ENCODE measurements at regions not wholly inside any gene's neighbourhood (a gene's known extent, or its start where the extent isn't known, plus 50 kb on each side); places are given as distances from the start of the nearest gene placed in this dataset.

DNA sequence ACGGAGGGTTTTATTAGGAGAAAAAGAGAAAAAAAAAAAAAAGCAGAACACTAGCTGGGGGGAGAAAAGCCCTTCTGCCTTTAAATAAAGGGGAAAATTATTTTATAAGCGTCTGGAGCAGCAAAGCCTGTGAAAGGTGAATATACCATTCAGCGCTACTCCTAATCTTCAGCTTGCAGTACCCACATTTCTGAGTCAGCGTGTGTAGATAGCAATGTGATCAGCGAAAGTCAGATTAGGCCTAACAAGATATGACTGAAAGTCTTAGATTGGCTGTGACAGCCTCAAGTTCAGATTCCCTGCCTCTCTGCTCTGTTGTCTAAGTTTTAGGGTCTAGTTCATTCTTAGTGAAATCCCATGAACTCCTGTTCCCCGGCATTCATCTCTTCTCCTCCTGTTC is 279.5 kb downstream of the TMEM114 start:
- no peaks in the 10 kb centered on the region for H3K36me3 Mint-ChIP-seq
- no peak for DNase-seq
- H3K4me3 Mint-ChIP-seq: no peak overlapping the region
- H3K4me1 Mint-ChIP-seq: no peaks in the 10 kb centered on the region
- POLR2A ChIA-PET: no interaction called here
- no peak overlapping the region for H3K27ac Mint-ChIP-seq
- H3K9me3 Mint-ChIP-seq: peaks cover 11% of the 10 kb centered on the region
- no peak for ATAC-seq (ENCODE audit: low read depth)
- no peaks in the 10 kb centered on the region for H3K27me3 Mint-ChIP-seq

DNA sequence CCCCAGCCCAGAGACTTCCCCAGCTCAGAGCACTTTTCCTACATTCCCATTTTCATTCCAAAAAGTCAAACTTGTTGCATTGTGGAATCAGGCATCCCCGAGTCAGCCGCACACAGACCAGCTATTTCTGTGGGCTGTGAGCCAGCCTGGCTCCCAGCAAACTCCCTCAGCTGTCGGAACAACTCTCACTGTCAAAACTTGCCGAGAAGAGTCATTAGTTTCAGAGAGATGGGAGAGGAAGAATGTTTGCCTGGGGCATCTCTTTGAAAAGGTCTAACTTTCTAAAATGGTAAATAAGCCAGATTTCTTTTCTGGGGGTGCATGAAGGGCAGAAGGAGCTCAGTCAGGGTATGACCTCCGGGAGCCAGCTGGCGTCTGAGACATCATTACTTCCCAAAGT is 280.0 kb downstream of the TMEM114 start:
- Mint-ChIP-seq H3K4me3 (no peak overlapping the region), H3K9me3 (peaks cover 11% of the 10 kb centered on the region), H3K27me3 (no peaks in the 10 kb centered on the region), H3K4me1 (no peaks in the 10 kb centered on the region), H3K36me3 (no peaks in the 10 kb centered on the region), H3K27ac (no peak overlapping the region)
- ATAC-seq (ENCODE audit: low read depth): no peak
- POLR2A ChIA-PET: no interaction called here
- DNase-seq: no peak

DNA sequence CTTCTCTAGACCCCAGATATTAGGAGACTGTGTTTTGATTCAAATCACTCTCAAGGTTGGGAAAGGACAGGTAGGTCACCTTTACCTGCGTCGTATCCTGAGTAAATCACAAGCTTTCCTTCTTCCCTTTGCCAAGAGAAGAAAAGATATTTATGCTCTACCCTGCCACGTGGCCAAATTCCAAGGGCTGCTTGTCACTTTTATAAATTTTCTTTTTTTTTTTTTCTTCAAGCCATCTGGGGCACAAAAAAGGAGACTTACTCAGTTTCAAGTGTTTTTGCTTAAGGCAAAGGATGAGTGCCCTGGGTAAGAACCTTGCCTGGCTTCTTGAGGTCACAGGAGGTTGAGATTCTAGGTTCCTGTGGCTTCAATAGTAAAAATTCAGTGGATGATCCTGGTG is 285.1 kb downstream of the TMEM114 start:
- Mint-ChIP-seq H3K9me3 (peaks cover 9% of the 10 kb centered on the region), H3K4me1 (no peaks in the 10 kb centered on the region)

DNA sequence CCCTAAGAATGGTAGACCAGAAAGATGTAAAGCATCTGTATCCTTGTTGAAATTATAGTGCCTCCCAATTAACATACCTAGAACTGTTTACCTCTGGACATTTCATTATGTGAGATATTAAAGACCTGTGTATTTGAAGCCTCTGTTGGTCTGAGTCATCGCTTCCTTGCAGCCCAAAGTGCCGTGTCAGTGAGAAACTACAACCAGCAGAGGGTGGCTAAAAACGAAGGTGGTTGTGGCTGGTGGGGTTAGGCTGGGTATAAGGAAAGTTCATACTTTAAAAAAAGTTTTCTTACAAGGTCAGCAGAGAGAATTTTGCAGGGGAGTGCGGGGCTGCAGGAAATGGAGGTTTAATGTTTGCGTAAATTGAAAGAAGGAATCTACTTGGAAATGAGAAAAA is 290.7 kb downstream of the TMEM114 start:
- no peaks in the 10 kb centered on the region for H3K27me3 Mint-ChIP-seq
- no peak for ATAC-seq (ENCODE audit: low read depth)
- POLR2A ChIA-PET: no interaction called here

More for the DNA sequence above, 285.1 kb downstream of the TMEM114 start:
- POLR2A ChIA-PET: no interaction called here
- no peak for ATAC-seq (ENCODE audit: low read depth)
- no peak overlapping the region for H3K27ac Mint-ChIP-seq
- H3K27me3 Mint-ChIP-seq: no peaks in the 10 kb centered on the region
- no peaks in the 10 kb centered on the region for H3K36me3 Mint-ChIP-seq
- H3K4me3 Mint-ChIP-seq: no peak overlapping the region
- no peak for DNase-seq

DNA sequence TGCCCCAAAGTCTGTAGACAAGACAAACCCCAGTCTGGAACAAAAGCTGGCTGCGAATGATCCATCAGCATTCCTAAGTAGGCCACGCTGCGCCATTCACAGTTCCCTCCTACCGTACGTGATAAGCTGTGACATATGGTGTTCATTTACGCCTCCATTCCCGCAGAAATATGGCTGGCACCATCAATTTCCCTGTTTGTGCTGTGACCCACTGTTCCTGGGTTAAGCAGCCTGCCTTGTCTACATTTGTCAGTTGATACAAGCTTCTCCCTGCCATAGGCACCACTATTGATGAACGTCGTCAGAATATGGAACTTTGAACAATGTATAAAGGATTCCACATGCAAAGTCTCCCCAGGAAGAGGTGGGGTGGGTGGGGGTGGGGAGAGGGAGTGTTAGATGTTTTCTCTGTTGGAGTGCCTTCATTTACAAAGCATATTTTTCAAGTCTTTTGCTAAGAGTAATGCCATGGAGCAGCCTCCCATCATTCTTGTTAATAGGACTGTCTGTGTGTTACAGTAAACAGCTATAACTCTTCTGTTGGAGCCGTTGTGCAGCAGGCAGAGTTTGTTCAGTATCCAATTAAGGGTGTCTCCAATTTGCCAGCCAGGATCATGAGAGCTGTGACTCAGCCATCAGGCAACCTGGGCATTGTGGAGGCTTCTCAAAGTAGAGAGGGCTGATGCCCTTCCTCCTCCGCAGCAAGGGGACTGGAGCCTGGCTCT is 294.6 kb downstream of the TMEM114 start:
- Mint-ChIP-seq H3K36me3 (no peaks in the 10 kb centered on the region), H3K27ac (no peak overlapping the region), H3K9me3 (peaks cover 12% of the 10 kb centered on the region), H3K4me1 (no peaks in the 10 kb centered on the region), H3K27me3 (no peaks in the 10 kb centered on the region), H3K4me3 (no peak overlapping the region)
- DNase-seq (no peak), ATAC-seq (ENCODE audit: low read depth) (no peak)
- POLR2A ChIA-PET: no interaction called here

More for the DNA sequence above, 290.7 kb downstream of the TMEM114 start:
- Mint-ChIP-seq H3K4me3 (no peak overlapping the region), H3K9me3 (peaks cover 15% of the 10 kb centered on the region), H3K36me3 (no peaks in the 10 kb centered on the region), H3K4me1 (no peaks in the 10 kb centered on the region), H3K27ac (no peak overlapping the region)
- no peak for DNase-seq

DNA sequence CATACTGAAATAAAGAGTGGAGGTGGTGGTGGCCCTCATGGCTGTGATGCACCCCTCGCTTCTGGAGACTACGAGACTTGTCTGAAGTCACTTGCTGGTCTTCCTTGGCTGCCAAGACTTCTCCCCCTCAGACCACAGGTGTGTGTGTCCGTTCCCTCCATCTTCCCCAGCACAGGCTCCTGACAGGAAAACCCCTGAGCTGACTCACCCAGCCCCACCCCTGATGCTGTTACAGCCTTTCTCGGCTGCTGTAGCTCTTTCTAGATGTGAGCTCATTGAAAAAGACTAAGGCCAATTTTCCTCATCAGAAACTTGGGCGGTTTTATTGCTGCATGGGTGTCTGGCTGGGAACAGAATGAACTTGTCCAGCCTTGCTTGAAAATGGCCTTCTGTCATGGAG is 296.9 kb downstream of the TMEM114 start:
- POLR2A ChIA-PET: no interaction called here
- H3K4me1 Mint-ChIP-seq: no peaks in the 10 kb centered on the region
- H3K4me3 Mint-ChIP-seq: no peak overlapping the region
- H3K27ac Mint-ChIP-seq: no peak overlapping the region
- H3K27me3 Mint-ChIP-seq: no peaks in the 10 kb centered on the region
- DNase-seq: no peak
- ATAC-seq (ENCODE audit: low read depth): no peak
- H3K36me3 Mint-ChIP-seq: no peaks in the 10 kb centered on the region
- H3K9me3 Mint-ChIP-seq: peaks cover 10% of the 10 kb centered on the region

DNA sequence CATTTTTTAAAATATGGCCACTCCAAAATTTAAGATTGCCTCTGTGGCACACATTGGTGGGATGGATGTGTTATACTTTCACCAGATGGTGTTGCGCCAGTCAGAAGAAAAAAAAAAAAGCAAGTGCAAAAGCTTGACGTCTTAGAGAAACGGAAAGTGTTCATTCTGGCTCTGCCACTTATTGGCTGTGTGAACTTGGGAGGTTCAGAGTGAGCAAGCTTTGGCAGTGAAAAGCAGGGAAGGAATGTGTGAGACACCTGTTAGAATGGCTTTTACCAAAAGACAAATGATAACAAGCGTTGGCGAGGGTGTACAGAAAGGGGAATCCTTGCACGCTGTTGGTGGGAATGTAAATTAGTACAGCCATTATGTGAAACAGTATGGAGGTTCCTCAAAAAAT is 298.0 kb downstream of the TMEM114 start:
- Mint-ChIP-seq H3K27me3 (no peaks in the 10 kb centered on the region), H3K36me3 (no peaks in the 10 kb centered on the region), H3K4me3 (no peak overlapping the region), H3K4me1 (no peaks in the 10 kb centered on the region), H3K27ac (no peak overlapping the region), H3K9me3 (peaks cover 6% of the 10 kb centered on the region)
- DNase-seq: no peak
- ATAC-seq (ENCODE audit: low read depth): no peak
- POLR2A ChIA-PET: no interaction called here

DNA sequence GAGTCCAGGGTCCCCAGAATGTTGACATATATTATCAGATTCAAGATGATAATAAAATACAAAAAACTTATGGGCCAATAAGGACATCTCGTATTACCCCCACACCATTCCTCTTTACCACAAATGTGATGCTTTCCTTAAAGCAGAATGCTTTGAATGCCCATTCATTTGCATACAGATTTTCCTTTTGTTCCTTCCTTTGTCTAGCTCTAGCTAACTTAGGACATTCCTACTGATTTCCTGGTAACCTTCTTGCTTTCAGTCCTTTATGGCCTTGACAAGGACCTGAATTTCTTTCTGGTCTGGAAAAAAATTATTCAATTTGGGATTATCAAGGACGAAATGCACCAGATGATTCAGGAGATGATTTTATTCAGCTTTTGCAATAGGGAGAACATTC is 304.0 kb downstream of the TMEM114 start:
- H3K9me3 Mint-ChIP-seq: peaks cover 3% of the 10 kb centered on the region
- no peak for DNase-seq
- H3K4me1 Mint-ChIP-seq: no peaks in the 10 kb centered on the region
- H3K4me3 Mint-ChIP-seq: no peak overlapping the region
- no peak for ATAC-seq (ENCODE audit: low read depth)
- no peaks in the 10 kb centered on the region for H3K36me3 Mint-ChIP-seq
- H3K27ac Mint-ChIP-seq: no peak overlapping the region
- H3K27me3 Mint-ChIP-seq: no peaks in the 10 kb centered on the region
- POLR2A ChIA-PET: no interaction called here

DNA sequence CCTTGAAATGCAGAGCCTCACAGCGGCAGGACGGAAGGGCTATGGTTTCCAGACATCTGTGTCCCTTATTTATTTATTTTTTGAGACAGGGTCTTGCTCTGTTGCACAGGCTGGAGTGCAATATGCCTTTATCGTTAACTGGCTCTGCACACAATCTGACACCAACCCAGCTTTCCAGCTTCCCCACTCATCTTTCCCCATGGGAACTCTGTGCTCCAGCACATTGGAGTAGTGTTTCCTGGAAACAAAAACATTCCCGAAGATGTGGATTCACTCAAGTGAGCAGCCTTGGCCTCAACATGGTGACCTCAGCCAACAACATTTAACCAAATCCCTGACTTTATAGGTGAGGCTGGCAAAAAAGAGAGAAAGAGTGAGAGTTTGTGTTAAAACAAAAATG is 307.1 kb downstream of the TMEM114 start:
- no peak for ATAC-seq (ENCODE audit: low read depth)
- no peak for DNase-seq
- Mint-ChIP-seq H3K4me1 (no peaks in the 10 kb centered on the region), H3K36me3 (no peaks in the 10 kb centered on the region), H3K9me3 (peaks cover 2% of the 10 kb centered on the region), H3K27me3 (no peaks in the 10 kb centered on the region), H3K4me3 (no peak overlapping the region), H3K27ac (no peak overlapping the region)
- POLR2A ChIA-PET: no interaction called here

DNA sequence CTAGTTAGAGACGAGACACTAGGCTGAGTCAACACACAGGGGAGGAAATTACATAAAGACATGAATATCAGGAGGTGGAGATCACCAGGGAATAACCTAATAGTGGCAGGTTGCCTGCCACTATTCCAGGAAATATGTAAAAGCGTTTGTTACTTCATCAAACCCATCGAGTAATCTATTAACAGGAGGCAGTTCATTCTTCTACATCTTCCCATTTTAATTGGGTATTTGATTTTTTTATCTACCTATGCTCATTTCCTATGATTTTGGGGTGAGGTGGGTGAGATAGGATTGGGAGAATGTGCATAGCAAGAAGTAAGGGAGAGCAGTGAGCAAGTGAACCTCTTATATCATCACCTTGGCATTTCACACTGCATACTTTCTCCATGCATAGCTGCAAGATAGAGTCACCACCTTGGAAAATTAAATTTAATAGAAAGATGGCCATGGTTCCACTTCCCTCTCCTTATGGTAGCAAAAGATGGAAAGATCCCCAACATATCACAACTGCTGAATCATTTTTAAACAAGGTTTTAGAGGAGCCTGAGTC is 312.2 kb downstream of the TMEM114 start:
- DNase-seq (no peak), ATAC-seq (ENCODE audit: low read depth) (no peak)
- Mint-ChIP-seq H3K4me1 (no peaks in the 10 kb centered on the region), H3K4me3 (no peak overlapping the region), H3K27me3 (no peaks in the 10 kb centered on the region), H3K9me3 (peaks cover 2% of the 10 kb centered on the region), H3K36me3 (no peaks in the 10 kb centered on the region), H3K27ac (no peak overlapping the region)
- POLR2A ChIA-PET: no interaction called here

DNA sequence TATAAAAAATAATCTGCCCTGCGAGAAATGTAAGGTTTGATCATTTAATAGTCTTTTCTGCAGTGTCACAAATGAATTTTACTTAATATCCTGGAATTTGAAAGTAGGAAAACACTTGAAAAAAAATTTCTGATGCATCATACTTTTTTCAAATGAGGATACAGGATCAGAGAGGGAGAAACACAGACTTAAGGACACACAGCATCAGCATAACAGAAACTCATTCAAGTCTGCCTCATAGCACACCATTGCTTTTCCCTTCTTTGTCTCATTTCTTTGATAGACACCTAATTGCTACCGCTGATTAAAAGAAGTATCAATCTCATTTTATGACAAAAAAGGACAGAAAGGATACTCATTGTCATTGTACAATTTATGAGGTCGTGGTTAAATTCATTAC is 319.0 kb downstream of the TMEM114 start:
- no peak overlapping the region for H3K27ac Mint-ChIP-seq
- no peak for ATAC-seq (ENCODE audit: low read depth)
- DNase-seq: no peak
- H3K4me3 Mint-ChIP-seq: no peak overlapping the region
- H3K36me3 Mint-ChIP-seq: no peaks in the 10 kb centered on the region
- no peaks in the 10 kb centered on the region for H3K4me1 Mint-ChIP-seq
- H3K9me3 Mint-ChIP-seq: peaks cover 6% of the 10 kb centered on the region
- POLR2A ChIA-PET: no interaction called here
- H3K27me3 Mint-ChIP-seq: no peaks in the 10 kb centered on the region

DNA sequence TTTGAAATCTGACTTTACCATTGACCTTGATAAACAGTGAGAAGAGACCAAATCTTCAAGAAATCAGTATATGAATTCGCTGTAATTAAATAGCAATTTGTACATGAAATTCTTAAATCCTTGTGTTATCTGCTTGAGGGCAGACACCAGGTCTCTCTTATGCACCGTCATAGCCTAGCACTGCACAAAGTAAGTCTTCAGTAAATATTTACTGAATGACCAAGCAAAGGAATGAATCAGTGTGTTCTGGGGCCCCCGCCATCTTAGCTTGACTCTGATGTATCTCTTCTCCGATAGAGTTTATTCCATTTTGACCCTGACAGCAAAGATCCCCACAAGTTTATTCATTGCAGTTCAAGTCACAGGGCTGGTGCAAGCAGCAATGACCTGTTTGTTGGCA is 328.0 kb downstream of the TMEM114 start:
- H3K27me3 Mint-ChIP-seq: no peaks in the 10 kb centered on the region
- no peak overlapping the region for H3K27ac Mint-ChIP-seq
- POLR2A ChIA-PET: no interaction called here
- no peak for DNase-seq
- no peaks in the 10 kb centered on the region for H3K4me1 Mint-ChIP-seq
- no peaks in the 10 kb centered on the region for H3K36me3 Mint-ChIP-seq
- H3K4me3 Mint-ChIP-seq: no peak overlapping the region
- H3K9me3 Mint-ChIP-seq: peaks cover 6% of the 10 kb centered on the region
- ATAC-seq (ENCODE audit: low read depth): no peak

DNA sequence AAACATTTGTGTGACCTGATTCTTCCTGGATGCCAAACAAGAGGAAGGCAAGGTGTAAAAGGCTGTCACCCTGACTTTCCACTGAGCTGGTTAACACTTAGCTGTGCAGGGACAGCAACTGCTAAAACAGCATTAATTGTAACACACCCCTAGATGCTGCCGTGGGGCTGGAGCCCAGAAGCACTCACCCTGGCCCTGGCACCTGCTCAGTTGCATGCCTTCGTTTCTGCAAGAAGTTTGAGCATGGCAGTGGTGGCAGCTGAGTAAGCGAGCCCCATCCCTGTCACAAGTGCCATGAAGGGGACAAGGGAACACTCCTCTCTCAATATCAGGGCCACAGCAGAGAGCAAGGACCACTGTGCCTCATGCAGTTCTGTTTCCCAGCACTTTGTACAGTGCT is 330.2 kb downstream of the TMEM114 start:
- H3K36me3 Mint-ChIP-seq: no peaks in the 10 kb centered on the region
- no peak overlapping the region for H3K4me3 Mint-ChIP-seq
- H3K4me1 Mint-ChIP-seq: no peaks in the 10 kb centered on the region
- H3K9me3 Mint-ChIP-seq: peaks cover 5% of the 10 kb centered on the region
- POLR2A ChIA-PET: no interaction called here
- DNase-seq (no peak), ATAC-seq (ENCODE audit: low read depth) (no peak)
- H3K27me3 Mint-ChIP-seq: no peaks in the 10 kb centered on the region
- H3K27ac Mint-ChIP-seq: no peak overlapping the region

DNA sequence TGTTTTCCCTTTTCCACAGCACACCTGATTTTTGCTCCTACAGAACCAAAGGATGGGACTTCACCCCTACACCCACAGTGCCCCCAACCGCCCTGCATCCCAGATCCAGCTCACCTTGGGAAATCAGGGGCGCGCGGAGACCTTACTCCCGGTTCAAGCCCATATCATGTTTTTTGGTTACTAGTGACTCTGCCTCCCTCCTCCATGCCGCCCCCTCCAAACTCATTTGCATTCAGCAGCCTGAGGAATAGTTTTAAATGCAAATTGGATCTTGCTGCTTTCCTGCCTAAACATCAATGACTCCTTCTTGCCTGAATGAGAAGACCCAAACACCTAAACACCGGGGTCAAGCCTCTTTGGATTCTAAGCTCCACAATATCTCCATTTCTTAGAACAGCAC is 331.8 kb downstream of the TMEM114 start:
- Mint-ChIP-seq H3K9me3 (peaks cover 3% of the 10 kb centered on the region), H3K4me3 (no peak overlapping the region), H3K4me1 (no peaks in the 10 kb centered on the region), H3K27ac (no peak overlapping the region), H3K36me3 (no peaks in the 10 kb centered on the region), H3K27me3 (no peaks in the 10 kb centered on the region)
- ATAC-seq (ENCODE audit: low read depth) (no peak), DNase-seq (no peak)
- POLR2A ChIA-PET: no interaction called here

DNA sequence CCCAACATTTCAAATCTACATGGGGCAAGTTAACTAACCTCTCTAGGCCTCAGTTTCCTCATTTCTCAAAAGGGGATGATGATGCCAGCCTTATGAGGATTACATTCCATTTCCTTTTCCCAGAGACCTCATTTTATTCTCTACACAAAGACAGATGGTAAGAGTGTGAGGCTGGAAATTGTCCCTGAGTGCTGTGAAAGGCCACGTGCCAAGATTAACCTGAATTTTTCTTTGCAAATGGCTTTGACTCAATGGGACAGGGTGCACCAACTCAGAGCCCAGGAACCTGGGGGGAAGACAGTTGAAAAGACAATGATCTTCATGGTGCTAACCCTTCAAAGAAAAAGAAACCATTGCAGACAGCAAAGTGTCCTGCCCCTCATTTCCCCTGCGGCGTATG is 332.8 kb downstream of the TMEM114 start:
- no peak for ATAC-seq (ENCODE audit: low read depth)

More for the DNA sequence above, 332.8 kb downstream of the TMEM114 start:
- POLR2A ChIA-PET: no interaction called here
- no peak for DNase-seq
- Mint-ChIP-seq H3K36me3 (no peaks in the 10 kb centered on the region), H3K27me3 (no peaks in the 10 kb centered on the region), H3K9me3 (peaks cover 3% of the 10 kb centered on the region), H3K27ac (no peak overlapping the region), H3K4me3 (no peak overlapping the region), H3K4me1 (no peaks in the 10 kb centered on the region)

All from activated naive CD8-positive, alpha-beta T cell treated with anti-CD3 and anti-CD28 coated beads, Interleukin-2, amount 10 ng/mL, durations not matched to agents 7 days and 5 days (primary cell).